ENCODE measurements at regions not wholly inside any gene's neighbourhood (a gene's known extent, or its start where the extent isn't known, plus 50 kb on each side); places are given as distances from the start of the nearest gene placed in this dataset.

GRCh38 chr11:106178361-106178760, 100.9 kb downstream of the AASDHPPT start:
- Mint-ChIP-seq H3K4me1 (ENCODE audit: low read depth in 2 of 2) (no peaks in the 10 kb centered on the region), H3K4me3 (no peak overlapping the region), H3K36me3 (ENCODE audit: insufficient read depth) (no peaks in the 10 kb centered on the region), H3K27ac (no peak overlapping the region), H3K27me3 (peaks cover 0 to 6% of the 10 kb centered on the region in 2 donors), H3K9me3 (no peaks in the 10 kb centered on the region)
- no peak for DNase-seq
- no peak for ATAC-seq (replicated peaks)

DNA sequence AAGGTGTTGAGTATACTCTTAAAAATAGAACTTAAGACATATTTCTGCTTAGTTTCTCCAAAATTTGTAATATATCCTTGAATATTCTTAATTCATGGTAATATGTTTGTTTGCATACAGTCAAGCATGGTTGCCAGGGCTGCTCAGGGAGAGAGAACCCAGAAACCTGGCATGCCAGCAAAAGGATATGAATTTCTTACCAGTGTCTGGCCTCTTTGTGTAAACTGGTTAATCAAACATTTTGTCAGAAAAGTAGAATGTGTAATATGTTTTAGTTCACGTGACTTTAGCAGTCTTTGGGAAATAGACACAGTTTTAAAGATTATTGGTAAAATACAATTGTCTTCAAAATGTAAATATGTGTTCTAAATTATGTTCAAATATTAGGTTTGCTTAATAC, 101.6 kb downstream of the AASDHPPT start:
- Mint-ChIP-seq H3K9me3 (no peaks in the 10 kb centered on the region), H3K4me3 (no peak overlapping the region), H3K27ac (no peak overlapping the region), H3K4me1 (ENCODE audit: low read depth in 2 of 2) (no peaks in the 10 kb centered on the region), H3K27me3 (peaks cover 0 to 6% of the 10 kb centered on the region in 2 donors), H3K36me3 (ENCODE audit: insufficient read depth) (no peaks in the 10 kb centered on the region)
- ATAC-seq (replicated peaks): no peak
- DNase-seq: no peak

- Mint-ChIP-seq H3K4me1 (ENCODE audit: low read depth in 2 of 2) (no peaks in the 10 kb centered on the region), H3K36me3 (ENCODE audit: insufficient read depth) (peaks cover 4% of the 10 kb centered on the region), H3K27ac (no peak overlapping the region), H3K9me3 (no peaks in the 10 kb centered on the region), H3K4me3 (no peak overlapping the region), H3K27me3 (peaks cover 0 to 6% of the 10 kb centered on the region in 2 donors)
- DNase-seq (no peak), ATAC-seq (replicated peaks) (no peak)
These were observed 109.2 kb downstream of the AASDHPPT start for GRCh38 chr11:106186630-106187029.

GRCh38 chr11:106187860-106188456, 110.5 kb downstream of the AASDHPPT start:
- Mint-ChIP-seq H3K9me3 (no peaks in the 10 kb centered on the region), H3K27ac (no peak overlapping the region), H3K27me3 (no peaks in the 10 kb centered on the region), H3K4me1 (ENCODE audit: low read depth in 2 of 2) (no peaks in the 10 kb centered on the region), H3K4me3 (no peak overlapping the region), H3K36me3 (ENCODE audit: insufficient read depth) (peaks cover 4% of the 10 kb centered on the region)
- ATAC-seq (replicated peaks): no peak
- no peak for DNase-seq

GRCh38 chr11:106193956-106194355, 116.5 kb downstream of the AASDHPPT start:
- Mint-ChIP-seq H3K4me3 (no peak overlapping the region), H3K27ac (no peak overlapping the region), H3K9me3 (no peaks in the 10 kb centered on the region), H3K36me3 (ENCODE audit: insufficient read depth) (no peaks in the 10 kb centered on the region), H3K4me1 (ENCODE audit: low read depth in 2 of 2) (no peaks in the 10 kb centered on the region), H3K27me3 (no peaks in the 10 kb centered on the region)
- DNase-seq: no peak
- no peak for ATAC-seq (replicated peaks)

DNA sequence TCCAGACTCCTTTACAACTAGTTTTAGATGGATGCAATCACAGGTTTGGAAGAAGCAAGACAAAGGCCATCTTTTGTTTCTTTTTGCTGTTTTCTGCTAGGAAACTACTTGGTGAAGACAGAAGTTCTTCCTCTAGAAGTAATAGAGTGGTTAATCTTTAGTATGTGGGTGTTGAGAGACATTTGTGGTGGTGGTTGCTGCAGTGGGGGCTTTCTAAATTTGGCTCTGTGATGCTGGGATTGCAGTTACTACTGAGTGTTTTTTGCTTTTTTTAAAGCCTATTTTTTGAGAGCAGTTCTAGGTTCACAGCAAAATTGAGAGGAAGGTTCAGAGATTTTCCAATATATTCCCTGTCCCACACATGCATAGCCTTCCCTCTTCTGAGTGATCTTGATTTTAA, 120.0 kb downstream of the AASDHPPT start:
- H3K27me3 Mint-ChIP-seq: no peaks in the 10 kb centered on the region
- no peak for ATAC-seq (replicated peaks)
- no peak overlapping the region for H3K4me3 Mint-ChIP-seq
- H3K36me3 Mint-ChIP-seq (ENCODE audit: insufficient read depth): no peaks in the 10 kb centered on the region
- no peaks in the 10 kb centered on the region for H3K9me3 Mint-ChIP-seq
- no peaks in the 10 kb centered on the region for H3K4me1 Mint-ChIP-seq (ENCODE audit: low read depth in 2 of 2)
- DNase-seq: no peak
- no peak overlapping the region for H3K27ac Mint-ChIP-seq

- no peaks in the 10 kb centered on the region for H3K9me3 Mint-ChIP-seq
- no peaks in the 10 kb centered on the region for H3K36me3 Mint-ChIP-seq (ENCODE audit: insufficient read depth)
- H3K27me3 Mint-ChIP-seq: no peaks in the 10 kb centered on the region
- no peak overlapping the region for H3K27ac Mint-ChIP-seq
- DNase-seq (no peak), ATAC-seq (replicated peaks) (no peak)
- no peak overlapping the region for H3K4me3 Mint-ChIP-seq
- H3K4me1 Mint-ChIP-seq (ENCODE audit: low read depth in 2 of 2): no peaks in the 10 kb centered on the region
These were observed 125.6 kb downstream of the AASDHPPT start for GRCh38 chr11:106202935-106203620.

- Mint-ChIP-seq H3K4me1 (ENCODE audit: low read depth in 2 of 2) (no peaks in the 10 kb centered on the region), H3K9me3 (no peaks in the 10 kb centered on the region), H3K4me3 (no peak overlapping the region), H3K27me3 (peaks cover 0 to 7% of the 10 kb centered on the region in 2 donors), H3K27ac (no peak overlapping the region), H3K36me3 (ENCODE audit: insufficient read depth) (no peaks in the 10 kb centered on the region)
- no peak for ATAC-seq (replicated peaks)
- no peak for DNase-seq
These were observed 131.3 kb downstream of the AASDHPPT start for GRCh38 chr11:106208760-106209159.

- no peaks in the 10 kb centered on the region for H3K4me1 Mint-ChIP-seq (ENCODE audit: low read depth in 2 of 2)
- H3K4me3 Mint-ChIP-seq: no peak overlapping the region
- peaks cover 0 to 7% of the 10 kb centered on the region in 2 donors for H3K27me3 Mint-ChIP-seq
- H3K9me3 Mint-ChIP-seq: no peaks in the 10 kb centered on the region
- no peak for DNase-seq
- no peak for ATAC-seq (replicated peaks)
- no peaks in the 10 kb centered on the region for H3K36me3 Mint-ChIP-seq (ENCODE audit: insufficient read depth)
- H3K27ac Mint-ChIP-seq: no peak overlapping the region
These were observed 134.6 kb downstream of the AASDHPPT start for GRCh38 chr11:106212081-106212480.

DNA sequence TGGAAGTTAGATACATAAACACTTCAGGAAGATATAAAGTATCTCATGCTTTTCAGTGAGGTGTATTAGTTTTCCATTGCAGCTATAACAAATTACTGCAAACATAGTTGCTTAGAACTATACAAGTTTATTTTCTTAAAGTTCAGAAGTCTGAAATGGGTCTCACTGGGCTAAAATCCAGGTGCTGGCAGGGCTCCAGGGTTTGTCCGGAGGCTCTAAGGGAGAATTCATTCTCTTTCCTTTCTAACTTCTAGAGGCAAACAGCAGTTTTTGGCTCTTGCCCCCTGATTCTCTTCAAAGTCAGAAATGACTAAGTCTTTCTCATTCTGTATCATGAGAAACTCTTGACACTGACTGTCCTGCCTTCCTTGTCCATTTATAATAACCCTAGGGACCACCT, 138.8 kb downstream of the AASDHPPT start:
- DNase-seq: no peak
- no peak for ATAC-seq (replicated peaks)
- H3K4me1 Mint-ChIP-seq (ENCODE audit: low read depth in 2 of 2): no peaks in the 10 kb centered on the region
- peaks cover 0 to 7% of the 10 kb centered on the region in 2 donors for H3K27me3 Mint-ChIP-seq
- H3K36me3 Mint-ChIP-seq (ENCODE audit: insufficient read depth): no peaks in the 10 kb centered on the region
- no peak overlapping the region for H3K27ac Mint-ChIP-seq
- H3K9me3 Mint-ChIP-seq: no peaks in the 10 kb centered on the region
- H3K4me3 Mint-ChIP-seq: no peak overlapping the region

DNA sequence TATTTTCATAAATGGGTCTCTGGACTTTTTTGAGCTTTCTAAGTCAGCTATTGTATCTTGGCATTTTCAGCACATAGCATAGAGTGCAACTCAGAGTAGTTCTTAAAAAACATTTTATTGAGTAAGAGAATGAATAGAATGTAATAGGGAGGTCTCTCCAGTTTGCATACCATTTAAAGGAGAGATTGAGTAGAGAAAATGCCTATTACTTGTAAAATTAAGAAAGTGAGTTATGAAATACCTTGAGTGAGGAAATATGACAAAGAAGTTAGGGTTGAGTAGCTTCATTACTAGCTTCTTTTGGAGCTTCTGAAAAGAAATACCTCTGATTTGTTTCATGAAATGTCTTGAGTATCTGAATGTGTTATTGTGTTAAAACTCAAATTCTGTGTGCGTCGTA, 140.0 kb downstream of the AASDHPPT start:
- Mint-ChIP-seq H3K4me1 (ENCODE audit: low read depth in 2 of 2) (no peaks in the 10 kb centered on the region), H3K9me3 (peaks cover 2 to 11% of the 10 kb centered on the region in 2 donors), H3K27ac (no peak overlapping the region), H3K36me3 (ENCODE audit: insufficient read depth) (no peaks in the 10 kb centered on the region), H3K4me3 (no peak overlapping the region), H3K27me3 (peaks cover 0 to 1% of the 10 kb centered on the region in 2 donors)
- ATAC-seq (replicated peaks): no peak
- DNase-seq: no peak

GRCh38 chr11:106218106-106218505, 140.6 kb downstream of the AASDHPPT start:
- Mint-ChIP-seq H3K27me3 (no peaks in the 10 kb centered on the region), H3K9me3 (peaks cover 2 to 18% of the 10 kb centered on the region in 2 donors), H3K27ac (no peak overlapping the region), H3K4me1 (ENCODE audit: low read depth in 2 of 2) (no peaks in the 10 kb centered on the region), H3K4me3 (no peak overlapping the region), H3K36me3 (ENCODE audit: insufficient read depth) (no peaks in the 10 kb centered on the region)
- DNase-seq (no peak), ATAC-seq (replicated peaks) (no peak)

DNA sequence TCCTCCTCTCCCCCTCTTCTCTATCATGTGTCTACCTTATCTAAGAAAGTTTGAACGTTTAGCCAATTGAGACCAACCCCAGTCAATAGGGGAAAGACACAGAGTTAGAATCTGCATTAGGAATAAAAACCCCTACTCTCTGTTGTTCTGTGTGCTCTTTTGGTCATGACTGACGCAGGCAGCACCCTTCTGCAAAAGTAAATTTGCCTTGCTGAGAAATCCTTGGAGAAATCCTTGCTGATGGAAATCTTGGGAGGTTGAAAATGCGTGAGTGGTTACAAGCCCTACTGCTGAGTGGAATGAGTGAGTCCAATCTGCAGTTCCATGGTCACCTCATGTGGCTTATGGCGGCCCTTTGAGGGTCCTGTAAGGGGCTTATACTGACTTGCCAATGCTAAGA, 145.2 kb downstream of the AASDHPPT start:
- DNase-seq: no peak
- Mint-ChIP-seq H3K27ac (no peak overlapping the region), H3K27me3 (no peaks in the 10 kb centered on the region), H3K4me1 (ENCODE audit: low read depth in 2 of 2) (no peaks in the 10 kb centered on the region), H3K9me3 (peaks cover 4 to 25% of the 10 kb centered on the region in 2 donors), H3K4me3 (no peak overlapping the region), H3K36me3 (ENCODE audit: insufficient read depth) (no peaks in the 10 kb centered on the region)
- ATAC-seq (replicated peaks): no peak

GRCh38 chr11:106224172-106224571, 146.7 kb downstream of the AASDHPPT start:
- no peaks in the 10 kb centered on the region for H3K4me1 Mint-ChIP-seq (ENCODE audit: low read depth in 2 of 2)
- ATAC-seq (replicated peaks) (no peak), DNase-seq (no peak)
- no peak overlapping the region for H3K27ac Mint-ChIP-seq
- H3K36me3 Mint-ChIP-seq (ENCODE audit: insufficient read depth): no peaks in the 10 kb centered on the region
- H3K4me3 Mint-ChIP-seq: no peak overlapping the region
- peaks cover 4 to 34% of the 10 kb centered on the region in 2 donors for H3K9me3 Mint-ChIP-seq
- H3K27me3 Mint-ChIP-seq: no peaks in the 10 kb centered on the region

Measured in effector memory CD8-positive, alpha-beta T cell (primary cell).